Heart left ventricle (tissue), 16 donors: ENCODE measurements at regions not wholly inside any gene's neighbourhood (a gene's known extent, or its start where the extent isn't known, plus 50 kb on each side); places are given as distances from the start of the nearest gene placed in this dataset.

Source experiments
- ATAC-seq, 4 donors: fragments of 200-7000 bp; cut with Tn5 transposase; one replicate each; pipeline ENCODE4 v1.9.1; 2020 to 2022; ENCODE audit warnings: moderate library complexity in 4 of 4, mild to moderate bottlenecking in 3 of 4, moderate number of reproducible peaks in 1 of 4
- DNase-seq, 5 donors: peaks; one replicate each; pipeline ENCODE4 v3.0.0-alpha.2; 2020
- H3K27ac ChIP-seq, 12 donors: fragments of 200-600 bp; sonication (generic) in 4 of 12; one replicate each; pipeline versions ENCODE4 v1.5.0 to v1.8.0; 2016 to 2022; ENCODE audit warnings: mild to moderate bottlenecking in 2 of 12
- H3K27me3 ChIP-seq, 9 donors: fragments of 200-600 bp; sonication (generic) in 2 of 9; one replicate each; pipeline versions ENCODE4 v1.5.1 to v1.8.0; 2016 to 2022; ENCODE audit warnings: mild to moderate bottlenecking in 3 of 9
- H3K36me3 ChIP-seq, 9 donors: fragments of 200-600 bp; sonication (generic) in 2 of 9; one replicate each; pipeline versions ENCODE4 v1.5.0 to v1.8.0; 2018 to 2022; ENCODE audit warnings: mild to moderate bottlenecking in 2 of 9
- H3K4me1 ChIP-seq, 12 donors: fragments of 200-600 bp; sonication (generic) in 4 of 12; one replicate each; pipeline versions ENCODE4 v1.5.0 to v1.8.0; 2016 to 2022; ENCODE audit warnings: mild to moderate bottlenecking in 3 of 12
- H3K4me3 ChIP-seq, 12 donors: fragments of 200-600 bp; sonication (generic) in 4 of 12; one replicate each; pipeline versions ENCODE4 v1.5.0 to v1.8.0; 2017 to 2022; ENCODE audit warnings: mild to moderate bottlenecking in 9 of 12, moderate library complexity in 4 of 12
- H3K9me3 ChIP-seq, 12 donors: fragments of 200-600 bp; sonication (generic) in 4 of 12; one replicate each; pipeline versions ENCODE4 v1.5.0 to v1.8.0; 2016 to 2022; ENCODE audit warnings: mild to moderate bottlenecking in 1 of 12
- POLR2A ChIP-seq, 2 donors: fragments of 450-650 bp; IDR thresholded peaks; one replicate each; pipeline ENCODE4 v1.6.1; 2017; ENCODE audit warnings: antibody characterized with exemption in 2 of 2, mild to moderate bottlenecking in 2 of 2, moderate library complexity in 2 of 2
- WGBS, 4 donors: extraction: QIAGEN DNeasy Blood & Tissue Kit in 2 of 4; methylation state at CpG; one replicate each; pipeline versions ENCODE4 v1.1.5 to v1.1.7; 2013 to 2018; 5-methylcytosine and 5-hydroxymethylcytosine counted together
- intact Hi-C, 10 donors: fragments of 100-400 bp; cut with DNase I; formaldehyde crosslinking; loops; one replicate each; pipeline versions ENCODE4 v1.11.1 to v1.14.2; 2022
- TF ChIP-seq, protein P1 (sequence below), 12 donors: fragments of 200-600 bp; sonication (generic) in 4 of 12; IDR thresholded peaks; one replicate each; pipeline versions ENCODE4 v1.5.0 to v1.8.0; 2018 to 2022; ENCODE audit warnings: antibody characterized with exemption in 12 of 12, mild to moderate bottlenecking in 5 of 12
- donor health status: ischemic (EF 13 %, LVEDD 7.1; RV severe dilation, severe dysfunction).
- donor health status: healthy with polysubstance abuse.
- donor health status: DM: no; HTN: yes; CAD: no.
- donor health status: DM: no; HTN: no; CAD: no.
- donor health status: ischemic (EF 25% LVEDD 6.9; RV normal size, moderate dysfunction).
- donor health status: ischemic (EF 25% LVEDD 5.7; RV mildly dilated, moderate dysfunction).
- donor health status: healthy.
- donor health status: DM: yes; HTN: yes; CAD: no.
- donor health status: ischemic (EF 35%, LVEDD 5.7; RV mildly dilated, moderate dysfunction).
- donor health status: nonischemic (EF 11% LVEDD 7.7; RV severe dilation, severe dysfunction).
- donor health status: DM: yes; HTN: yes; CAD: no.
- donor health status: PGD.
- donor health status: ischemic (EF 29% LVEDD 5.4; RV normal size, mild dysfunction).
- donor health status: nonischemic (EF 23%, LVEDD 6.1; RV moderate dilation, normal function).

DNA sequence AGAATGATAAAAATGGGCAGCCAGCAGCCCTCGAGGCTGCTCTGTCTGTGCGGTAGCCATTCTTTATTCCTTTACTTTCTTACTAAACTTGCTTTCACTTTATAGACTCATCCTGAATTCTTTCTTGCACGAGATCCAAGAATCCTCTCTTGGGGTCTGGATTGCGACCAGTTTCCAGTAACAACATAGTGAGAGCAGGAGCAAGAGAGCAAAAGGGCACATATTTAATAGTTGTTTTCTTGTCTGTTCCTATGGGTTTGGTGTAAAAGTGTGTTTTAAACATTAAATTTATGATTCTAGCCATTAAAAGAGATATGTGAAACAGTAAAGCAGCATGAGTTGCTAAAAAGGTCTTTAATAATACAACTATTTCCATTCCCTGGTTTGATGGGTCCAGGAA, 78.8 kb upstream of the OPRM1 start:
- DNase-seq (no peak), ATAC-seq (no peak)
- WGBS, 4 donors = 51 to 61% (median 58%) methylated on average over 4 of the region's 4 CpGs
- no peaks in the 10 kb centered on the region for H3K27me3 ChIP-seq
- intact Hi-C loops = no loop called here
- H3K36me3 ChIP-seq = no peaks in the 10 kb centered on the region
- TF ChIP-seq, protein P1, sequence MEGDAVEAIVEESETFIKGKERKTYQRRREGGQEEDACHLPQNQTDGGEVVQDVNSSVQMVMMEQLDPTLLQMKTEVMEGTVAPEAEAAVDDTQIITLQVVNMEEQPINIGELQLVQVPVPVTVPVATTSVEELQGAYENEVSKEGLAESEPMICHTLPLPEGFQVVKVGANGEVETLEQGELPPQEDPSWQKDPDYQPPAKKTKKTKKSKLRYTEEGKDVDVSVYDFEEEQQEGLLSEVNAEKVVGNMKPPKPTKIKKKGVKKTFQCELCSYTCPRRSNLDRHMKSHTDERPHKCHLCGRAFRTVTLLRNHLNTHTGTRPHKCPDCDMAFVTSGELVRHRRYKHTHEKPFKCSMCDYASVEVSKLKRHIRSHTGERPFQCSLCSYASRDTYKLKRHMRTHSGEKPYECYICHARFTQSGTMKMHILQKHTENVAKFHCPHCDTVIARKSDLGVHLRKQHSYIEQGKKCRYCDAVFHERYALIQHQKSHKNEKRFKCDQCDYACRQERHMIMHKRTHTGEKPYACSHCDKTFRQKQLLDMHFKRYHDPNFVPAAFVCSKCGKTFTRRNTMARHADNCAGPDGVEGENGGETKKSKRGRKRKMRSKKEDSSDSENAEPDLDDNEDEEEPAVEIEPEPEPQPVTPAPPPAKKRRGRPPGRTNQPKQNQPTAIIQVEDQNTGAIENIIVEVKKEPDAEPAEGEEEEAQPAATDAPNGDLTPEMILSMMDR (IDR thresholded peaks at IDR 0.05) = no peak
- TF ChIP-seq POLR2A (IDR thresholded peaks at IDR 0.05) = no peak
- H3K4me3 ChIP-seq = no peak overlapping the region
- no peaks in the 10 kb centered on the region for H3K4me1 ChIP-seq
- H3K9me3 ChIP-seq = no peaks in the 10 kb centered on the region
- no peak overlapping the region for H3K27ac ChIP-seq

DNA sequence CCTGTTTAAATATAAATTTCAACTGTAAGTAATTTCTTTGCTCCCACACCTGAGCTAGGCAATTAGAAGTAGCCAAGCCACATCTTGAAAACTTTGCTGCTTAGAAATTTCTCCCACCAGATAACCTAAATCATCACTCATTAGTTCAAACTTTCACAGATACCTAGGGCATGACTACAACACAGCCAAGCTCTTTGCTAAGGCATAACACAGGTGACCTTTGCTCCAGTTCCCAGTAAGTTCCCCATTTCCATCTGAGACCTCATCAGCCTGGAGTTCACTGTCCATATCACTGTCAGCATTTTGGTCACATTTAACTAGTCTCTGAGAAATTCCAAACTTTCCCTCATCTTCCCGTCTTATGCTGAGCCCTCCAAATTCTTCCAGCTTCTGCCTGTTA, 79.8 kb upstream of the OPRM1 start:
- Histone ChIP-seq H3K9me3 (no peaks in the 10 kb centered on the region), H3K27ac (no peak overlapping the region), H3K36me3 (no peaks in the 10 kb centered on the region), H3K4me1 (no peaks in the 10 kb centered on the region), H3K27me3 (no peaks in the 10 kb centered on the region), H3K4me3 (no peak overlapping the region)
- no peak for TF ChIP-seq POLR2A (IDR thresholded peaks at IDR 0.05)
- TF ChIP-seq, protein P1 (IDR thresholded peaks at IDR 0.05) = no peak
- WGBS, 4 donors = 72 to 87% (median 77%) methylated on average over 1 of the region's 1 CpG
- ATAC-seq (no peak), DNase-seq (no peak)
- intact Hi-C loops = no loop called here

DNA sequence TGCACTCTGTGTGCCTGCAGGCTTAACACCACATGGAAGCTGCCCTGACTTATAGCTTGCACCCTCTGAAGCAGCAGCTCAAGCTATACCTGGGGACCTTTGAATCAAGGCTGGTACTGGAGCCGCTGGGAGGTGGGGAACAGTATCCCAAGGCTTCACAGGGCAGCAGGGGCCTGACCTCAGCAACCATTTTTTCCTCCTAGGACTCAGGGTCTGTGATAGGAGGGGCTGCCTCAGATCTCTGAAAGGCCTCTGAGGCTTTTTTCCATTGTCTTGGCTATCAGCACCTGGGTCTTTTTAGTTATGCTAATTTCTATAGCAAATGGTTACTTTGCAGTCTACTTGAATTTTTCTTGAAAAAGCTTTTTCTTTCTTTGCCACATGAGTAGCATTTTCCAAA, 80.2 kb upstream of the OPRM1 start:
- Histone ChIP-seq H3K27ac (no peak overlapping the region), H3K9me3 (peaks cover 0 to 2% (median 0%) of the 10 kb centered on the region in 12 donors), H3K27me3 (no peaks in the 10 kb centered on the region), H3K4me3 (no peak overlapping the region), H3K4me1 (no peaks in the 10 kb centered on the region), H3K36me3 (no peaks in the 10 kb centered on the region)
- 38 to 72% (median 62%) methylated on average over 1 of the region's 1 CpG for WGBS, 4 donors
- DNase-seq = no peak
- TF ChIP-seq POLR2A (IDR thresholded peaks at IDR 0.05) = no peak
- TF ChIP-seq, protein P1 (IDR thresholded peaks at IDR 0.05) = no peak
- intact Hi-C loops = no loop called here
- ATAC-seq = no peak

GRCh38 chr6:153957394-153957793, 81.6 kb upstream of the OPRM1 start:
- Histone ChIP-seq H3K27me3 (no peaks in the 10 kb centered on the region), H3K36me3 (no peaks in the 10 kb centered on the region), H3K4me3 (no peak overlapping the region), H3K27ac (no peak overlapping the region), H3K9me3 (peaks cover 0 to 3% (median 0%) of the 10 kb centered on the region in 12 donors), H3K4me1 (no peaks in the 10 kb centered on the region)
- no peak for TF ChIP-seq POLR2A (IDR thresholded peaks at IDR 0.05)
- TF ChIP-seq, protein P1 (IDR thresholded peaks at IDR 0.05) = no peak
- intact Hi-C loops = no loop called here
- DNase-seq = no peak
- ATAC-seq = no peak
- 69 to 76% (median 72%) methylated on average over 4 of the region's 4 CpGs for WGBS, 4 donors
